ENCODE measurements at regions not wholly inside any gene's neighbourhood (a gene's known extent, or its start where the extent isn't known, plus 50 kb on each side); places are given as distances from the start of the nearest gene placed in this dataset.

DNA sequence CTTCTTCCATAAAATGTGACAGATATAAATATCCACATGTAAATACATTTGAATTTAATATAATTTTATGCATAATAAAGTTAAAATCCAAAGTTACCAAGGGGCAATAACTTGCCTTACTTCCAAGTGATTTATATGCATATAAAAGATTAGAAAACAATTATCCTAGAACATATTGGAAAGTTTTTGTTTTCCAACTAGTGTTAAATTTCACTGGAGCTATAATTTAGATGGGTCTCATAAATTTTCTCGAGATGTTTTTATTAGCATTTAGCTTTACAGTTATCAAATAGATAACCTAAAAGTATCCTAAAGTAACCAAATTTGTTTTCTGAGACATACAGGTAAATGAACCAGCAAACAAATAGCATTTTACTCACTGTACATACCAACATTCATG lies 225.3 kb downstream of the SPRY2 start:
- H3K27ac ChIP-seq = no peak overlapping the region
- TF ChIP-seq, protein P1, sequence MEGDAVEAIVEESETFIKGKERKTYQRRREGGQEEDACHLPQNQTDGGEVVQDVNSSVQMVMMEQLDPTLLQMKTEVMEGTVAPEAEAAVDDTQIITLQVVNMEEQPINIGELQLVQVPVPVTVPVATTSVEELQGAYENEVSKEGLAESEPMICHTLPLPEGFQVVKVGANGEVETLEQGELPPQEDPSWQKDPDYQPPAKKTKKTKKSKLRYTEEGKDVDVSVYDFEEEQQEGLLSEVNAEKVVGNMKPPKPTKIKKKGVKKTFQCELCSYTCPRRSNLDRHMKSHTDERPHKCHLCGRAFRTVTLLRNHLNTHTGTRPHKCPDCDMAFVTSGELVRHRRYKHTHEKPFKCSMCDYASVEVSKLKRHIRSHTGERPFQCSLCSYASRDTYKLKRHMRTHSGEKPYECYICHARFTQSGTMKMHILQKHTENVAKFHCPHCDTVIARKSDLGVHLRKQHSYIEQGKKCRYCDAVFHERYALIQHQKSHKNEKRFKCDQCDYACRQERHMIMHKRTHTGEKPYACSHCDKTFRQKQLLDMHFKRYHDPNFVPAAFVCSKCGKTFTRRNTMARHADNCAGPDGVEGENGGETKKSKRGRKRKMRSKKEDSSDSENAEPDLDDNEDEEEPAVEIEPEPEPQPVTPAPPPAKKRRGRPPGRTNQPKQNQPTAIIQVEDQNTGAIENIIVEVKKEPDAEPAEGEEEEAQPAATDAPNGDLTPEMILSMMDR (conservative IDR thresholded peaks at IDR 0.05) = no peak
- TF ChIP-seq ZFX (IDR thresholded peaks at IDR 0.05) = no peak

DNA sequence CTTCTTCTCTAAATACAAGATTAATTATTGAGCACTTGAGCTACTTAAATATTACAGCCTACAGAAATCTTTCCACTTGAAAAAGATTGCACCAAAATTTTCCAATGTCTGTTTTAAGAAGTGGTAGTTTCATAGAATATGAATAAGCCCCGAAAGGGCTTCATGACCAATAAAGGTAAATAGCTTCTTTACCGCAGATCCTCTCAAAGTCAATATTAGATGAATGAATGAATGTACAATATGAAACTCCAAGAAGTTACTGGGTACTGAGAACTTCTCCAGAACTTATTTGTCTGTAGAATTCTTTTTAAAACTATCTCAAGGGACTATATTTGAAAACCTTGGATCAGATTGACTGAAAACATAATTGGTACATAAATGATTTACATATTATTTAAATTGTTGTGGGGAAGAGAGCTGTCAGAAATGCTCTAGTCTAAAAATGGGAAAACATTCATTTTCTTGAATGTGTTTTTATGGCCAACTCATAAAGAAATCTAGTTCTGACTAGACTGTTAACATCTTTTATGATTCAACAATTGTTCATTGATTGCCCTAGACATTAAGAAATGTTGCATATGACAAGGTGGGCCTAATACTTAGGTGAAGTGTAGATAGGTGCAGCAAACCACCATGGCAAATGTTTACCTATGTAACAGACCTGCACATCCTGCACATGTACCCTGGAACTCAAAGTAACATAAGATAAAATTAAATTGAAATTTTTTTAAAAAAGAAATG lies 227.0 kb downstream of the SPRY2 start:
- no peak overlapping the region for H3K27ac ChIP-seq
- TF ChIP-seq, protein P1 (conservative IDR thresholded peaks at IDR 0.05) = no peak
- no peak for TF ChIP-seq ZFX (IDR thresholded peaks at IDR 0.05)

DNA sequence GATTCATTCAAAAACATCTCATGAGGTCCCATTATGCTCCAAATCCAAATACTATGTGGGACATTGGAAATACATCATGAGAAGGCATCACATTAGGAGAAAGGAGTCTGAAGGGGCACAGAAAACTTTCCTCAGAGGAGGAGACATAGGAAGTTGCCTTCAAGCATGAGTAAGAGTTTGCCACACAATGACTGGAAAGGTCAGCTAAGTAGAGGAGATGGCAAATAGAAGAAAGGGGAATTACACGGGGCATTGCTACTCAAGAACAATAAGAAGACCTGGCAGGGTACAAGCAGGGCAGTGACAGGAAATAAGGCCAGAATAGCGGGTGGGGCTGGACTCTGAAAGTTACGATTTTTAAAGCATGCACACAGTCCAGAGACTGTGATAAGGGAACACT lies 231.6 kb downstream of the SPRY2 start:
- no peak overlapping the region for H3K27ac ChIP-seq
- TF ChIP-seq, protein P1 (conservative IDR thresholded peaks at IDR 0.05) = no peak
- no peak for TF ChIP-seq ZFX (IDR thresholded peaks at IDR 0.05)

DNA sequence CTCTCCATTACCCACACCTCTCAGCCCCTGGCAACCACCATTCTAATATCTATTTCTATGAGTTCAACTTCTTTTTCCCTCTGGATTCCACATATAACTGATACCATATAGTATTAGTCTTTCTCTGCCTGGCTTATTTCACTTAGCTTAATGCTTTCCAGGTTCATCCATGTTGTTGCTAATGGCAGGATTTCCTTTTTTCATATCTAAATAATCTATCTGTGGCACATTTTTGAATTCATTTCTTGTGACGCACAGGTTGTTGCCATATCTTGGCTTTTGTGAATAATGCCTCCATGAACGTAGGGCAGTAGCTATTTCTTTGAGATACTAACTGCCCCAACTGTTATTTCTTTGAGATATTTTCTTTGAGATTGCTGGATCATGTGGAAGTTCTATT lies 235.6 kb downstream of the SPRY2 start:
- no peak overlapping the region for H3K27ac ChIP-seq
- no peak for TF ChIP-seq ZFX (IDR thresholded peaks at IDR 0.05)
- TF ChIP-seq, protein P1 (conservative IDR thresholded peaks at IDR 0.05) = no peak

DNA sequence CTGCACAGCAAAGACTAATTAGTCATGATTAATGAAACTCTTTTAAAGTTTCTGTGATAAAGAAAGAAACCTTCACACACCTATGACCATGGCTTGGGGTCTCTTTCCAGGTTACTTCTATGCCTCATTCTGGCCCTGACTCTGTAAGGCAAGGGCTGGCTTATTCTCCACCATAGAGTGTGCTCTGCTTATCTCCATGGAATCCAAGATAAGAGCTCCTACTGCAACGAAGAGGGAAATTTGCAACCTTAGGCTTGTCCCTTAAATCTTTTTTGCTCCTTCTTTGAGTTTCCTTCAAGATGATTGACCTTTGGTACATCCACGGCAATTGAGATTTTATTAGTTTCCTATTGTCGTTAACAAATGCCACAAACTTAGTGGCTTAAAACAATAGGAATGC lies 239.9 kb downstream of the SPRY2 start:
- no peak overlapping the region for H3K27ac ChIP-seq
- no peak for TF ChIP-seq ZFX (IDR thresholded peaks at IDR 0.05)
- TF ChIP-seq, protein P1 (conservative IDR thresholded peaks at IDR 0.05) = no peak

DNA sequence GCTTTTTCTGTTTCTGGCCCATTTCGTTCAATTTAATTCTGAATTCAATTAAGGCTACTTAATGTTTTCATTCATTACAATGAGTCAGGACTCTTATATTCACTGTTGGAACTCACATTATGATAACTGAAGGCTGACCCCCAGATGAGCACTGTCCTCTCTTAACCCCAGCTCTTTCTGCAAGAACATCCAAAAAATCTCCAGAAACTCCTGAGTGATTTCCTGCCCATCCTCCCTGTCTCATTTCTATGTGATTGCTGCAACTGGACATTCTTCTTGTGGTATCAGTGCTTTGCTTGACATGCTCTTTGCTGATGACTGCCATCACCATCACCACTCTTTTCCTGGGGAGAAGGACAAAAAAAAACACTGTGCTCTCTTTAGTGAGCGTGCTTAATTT lies 240.3 kb downstream of the SPRY2 start:
- no peak for TF ChIP-seq ZFX (IDR thresholded peaks at IDR 0.05)
- TF ChIP-seq, protein P1 (conservative IDR thresholded peaks at IDR 0.05) = no peak
- no peak overlapping the region for H3K27ac ChIP-seq

DNA sequence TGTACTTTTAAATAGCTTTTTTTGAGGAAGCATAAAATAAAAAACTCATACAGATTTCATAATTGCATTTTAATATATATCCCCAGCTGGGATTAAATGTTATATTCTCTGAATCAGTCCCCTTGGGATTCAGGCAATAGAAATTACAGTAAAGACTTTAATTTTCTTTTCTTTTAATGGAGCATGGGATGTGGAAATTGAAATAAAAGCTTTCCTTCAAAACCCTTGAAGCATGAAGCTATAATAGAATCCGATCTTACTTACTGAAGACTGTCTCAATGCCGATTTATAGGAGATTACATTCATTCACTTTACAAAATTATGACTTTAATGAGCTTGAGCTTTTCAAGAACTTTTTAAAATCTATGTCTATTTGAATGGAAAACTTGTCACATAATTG lies 243.4 kb downstream of the SPRY2 start:
- TF ChIP-seq ZFX (IDR thresholded peaks at IDR 0.05) = no peak
- TF ChIP-seq, protein P1 (conservative IDR thresholded peaks at IDR 0.05) = no peak

More for the DNA sequence above, 243.4 kb downstream of the SPRY2 start:
- no peak overlapping the region for H3K27ac ChIP-seq
